NT2/D1 (cell line): ENCODE measurements at regions not wholly inside any gene's neighbourhood (a gene's known extent, or its start where the extent isn't known, plus 50 kb on each side); places are given as distances from the start of the nearest gene placed in this dataset.

Experiments
- DNase-seq: peaks from one replicate; pipeline ENCODE4 v3.0.0-alpha.2; 2011; ENCODE audit warnings: low read depth, low spot score
- H3K27me3 ChIP-seq: 2 replicates; pipeline ENCODE4 v1.6.0; 2011; ENCODE audit warnings: mild to moderate bottlenecking; ENCODE audit not compliant: insufficient read length, insufficient read depth
- H3K36me3 ChIP-seq: 2 replicates; pipeline ENCODE4 v1.6.1; 2011; ENCODE audit warnings: mild to moderate bottlenecking, low read length, mixed read lengths; ENCODE audit not compliant: insufficient read depth, insufficient read length
- H3K4me1 ChIP-seq: 2 replicates; pipeline ENCODE4 v1.5.1; 2011; ENCODE audit not compliant: insufficient read depth, insufficient read length
- H3K4me3 ChIP-seq: 2 replicates; pipeline ENCODE4 v1.5.1; 2011; ENCODE audit warnings: low read depth; ENCODE audit not compliant: insufficient read length
- H3K9ac ChIP-seq: 2 replicates; pipeline ENCODE4 v1.6.0; 2011; ENCODE audit warnings: low read depth; ENCODE audit not compliant: insufficient read length
- H3K9me3 ChIP-seq: 2 replicates; pipeline ENCODE4 v1.5.1; 2011; ENCODE audit warnings: mild to moderate bottlenecking, low read length; ENCODE audit not compliant: insufficient read depth
- SUZ12 ChIP-seq: IDR thresholded peaks from 2 replicates; pipeline ENCODE4 v1.6.1; 2011; ENCODE audit not compliant: insufficient read length, insufficient read depth; ENCODE audit errors: extremely low read depth
- YY1 ChIP-seq: IDR thresholded peaks from 2 replicates; pipeline ENCODE4 v1.6.1; 2011; ENCODE audit not compliant: insufficient read length, insufficient read depth
- ZNF274 ChIP-seq: IDR thresholded peaks from 2 replicates; pipeline ENCODE4 v1.6.1; 2011; ENCODE audit warnings: mild to moderate bottlenecking, low read depth, low read length

GRCh38 chr15:98190914-98191313, 230.4 kb downstream of the ARRDC4 start:
- no peak for TF ChIP-seq YY1
- TF ChIP-seq ZNF274, result no peak
- TF ChIP-seq SUZ12, result no peak
- Histone ChIP-seq H3K4me3 (no peak overlapping the region), H3K36me3 (no peaks in the 10 kb centered on the region), H3K9me3 (no peaks in the 10 kb centered on the region), H3K4me1 (no peaks in the 10 kb centered on the region), H3K27me3 (no peaks in the 10 kb centered on the region), H3K9ac (no peak overlapping the region)
- DNase-seq, result no peak

DNA sequence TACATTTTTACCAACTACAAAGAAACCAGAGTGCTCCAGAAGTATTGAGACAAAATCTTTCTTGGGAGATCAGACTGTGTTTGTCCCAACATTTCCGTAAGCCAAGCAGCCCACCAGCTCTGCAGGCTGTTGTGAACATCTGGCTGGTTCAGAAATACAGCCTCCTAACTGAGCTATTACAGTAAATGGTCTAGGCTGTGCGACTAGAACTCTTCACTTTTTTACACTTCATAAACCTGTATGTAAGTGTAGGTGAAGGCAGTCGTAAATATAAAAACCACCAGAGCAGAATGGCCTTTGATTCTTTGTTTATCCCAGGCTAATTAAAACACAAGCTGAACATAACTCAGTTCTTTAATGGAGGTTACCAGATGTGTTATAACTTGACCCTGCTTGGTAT, 235.3 kb downstream of the ARRDC4 start:
- DNase-seq, result no peak
- Histone ChIP-seq H3K9me3 (no peaks in the 10 kb centered on the region), H3K4me1 (no peaks in the 10 kb centered on the region), H3K36me3 (no peaks in the 10 kb centered on the region), H3K9ac (no peak overlapping the region), H3K27me3 (no peaks in the 10 kb centered on the region), H3K4me3 (no peak overlapping the region)
- TF ChIP-seq ZNF274 (no peak), SUZ12 (no peak), YY1 (no peak)

GRCh38 chr15:98196371-98196770, 235.9 kb downstream of the ARRDC4 start:
- TF ChIP-seq SUZ12 (no peak), ZNF274 (no peak), YY1 (no peak)
- no peak for DNase-seq
- H3K4me1 ChIP-seq, result no peaks in the 10 kb centered on the region
- H3K9me3 ChIP-seq, result no peaks in the 10 kb centered on the region
- H3K27me3 ChIP-seq, result no peaks in the 10 kb centered on the region
- H3K4me3 ChIP-seq, result no peak overlapping the region
- no peaks in the 10 kb centered on the region for H3K36me3 ChIP-seq
- no peak overlapping the region for H3K9ac ChIP-seq

DNA sequence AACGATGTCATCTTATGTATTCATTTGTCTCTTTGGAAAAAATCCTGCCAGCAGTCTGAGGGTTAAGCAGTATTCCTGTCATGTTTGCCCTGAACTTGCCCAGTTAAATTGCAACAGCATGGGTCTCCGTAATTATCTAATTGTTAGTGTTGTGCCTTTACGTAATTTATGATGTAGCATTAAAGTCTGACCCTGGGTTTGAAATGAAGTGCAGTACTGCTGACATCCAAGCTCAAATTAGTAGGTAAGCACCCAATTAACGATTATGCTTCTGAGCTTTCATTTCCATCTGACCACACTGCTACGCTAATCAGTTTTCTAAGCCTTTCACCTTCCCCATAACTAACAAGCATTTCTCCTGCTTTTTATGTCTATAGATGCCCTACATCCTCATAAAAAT, 241.8 kb downstream of the ARRDC4 start:
- no peaks in the 10 kb centered on the region for H3K4me1 ChIP-seq
- no peak for TF ChIP-seq ZNF274
- no peak for TF ChIP-seq SUZ12
- TF ChIP-seq YY1, result no peak
- H3K27me3 ChIP-seq, result no peaks in the 10 kb centered on the region
- H3K9me3 ChIP-seq, result no peaks in the 10 kb centered on the region
- H3K9ac ChIP-seq, result no peak overlapping the region
- no peak for DNase-seq
- no peaks in the 10 kb centered on the region for H3K36me3 ChIP-seq
- no peak overlapping the region for H3K4me3 ChIP-seq

- no peaks in the 10 kb centered on the region for H3K4me1 ChIP-seq
- no peak overlapping the region for H3K9ac ChIP-seq
- H3K4me3 ChIP-seq, result no peak overlapping the region
- no peaks in the 10 kb centered on the region for H3K36me3 ChIP-seq
- TF ChIP-seq ZNF274 (no peak), SUZ12 (no peak), YY1 (no peak)
- DNase-seq, result no peak
- no peaks in the 10 kb centered on the region for H3K27me3 ChIP-seq
- H3K9me3 ChIP-seq, result no peaks in the 10 kb centered on the region
Observed at GRCh38 chr15:98203872-98204660, 243.6 kb downstream of the ARRDC4 start.

DNA sequence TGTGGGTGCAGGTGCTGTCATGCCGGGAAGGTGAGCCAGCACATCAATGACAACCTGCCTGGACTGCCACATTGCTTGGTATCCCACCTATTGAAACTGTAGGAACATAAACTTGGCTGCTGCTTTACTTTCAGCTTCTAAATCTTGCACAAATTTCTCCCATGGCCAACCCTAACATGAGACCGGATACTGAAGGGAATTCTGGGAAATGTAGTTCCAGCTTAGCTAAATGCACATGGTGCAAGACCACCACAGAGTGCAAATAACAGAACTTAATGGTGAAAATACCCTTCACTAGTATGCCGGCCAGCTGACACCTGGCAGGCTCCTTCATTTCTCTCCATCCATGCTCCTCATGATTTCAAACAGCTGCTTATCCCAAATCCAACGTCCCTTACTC, 247.4 kb downstream of the ARRDC4 start:
- no peak for TF ChIP-seq YY1
- no peak for TF ChIP-seq ZNF274
- TF ChIP-seq SUZ12, result no peak
- no peaks in the 10 kb centered on the region for H3K27me3 ChIP-seq

DNA sequence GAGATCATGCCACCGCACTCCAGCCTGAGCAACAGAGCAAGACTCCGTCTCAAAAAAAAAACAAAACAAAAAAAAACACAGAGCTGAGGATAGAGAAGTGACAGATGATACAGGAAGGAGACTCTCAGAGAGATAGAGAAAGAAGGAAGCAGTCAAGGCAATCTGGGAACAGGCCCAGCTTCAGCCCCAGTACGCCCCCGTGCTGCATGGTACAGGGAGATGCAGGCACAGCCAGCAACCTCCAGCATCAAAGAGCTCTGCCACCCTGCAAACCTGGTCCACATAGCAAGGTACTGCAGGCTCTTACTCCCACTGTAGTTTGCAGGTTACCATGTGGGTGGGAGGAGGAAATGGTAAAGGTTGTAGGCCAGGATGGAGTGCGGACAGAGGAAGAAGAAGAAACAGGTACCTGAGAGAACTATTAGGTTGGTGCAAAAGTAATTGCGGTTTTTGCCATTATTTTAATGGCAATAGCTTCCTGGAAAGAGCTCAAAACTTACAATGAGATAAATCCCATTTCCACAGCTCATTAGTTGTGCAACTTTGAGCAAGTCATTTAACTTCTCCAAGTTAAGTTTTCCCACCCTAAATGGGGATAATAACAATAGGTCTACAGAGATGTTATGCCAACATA, 253.0 kb downstream of the ARRDC4 start:
- no peak for TF ChIP-seq YY1
- TF ChIP-seq SUZ12, result no peak
- TF ChIP-seq ZNF274, result no peak
- no peak for DNase-seq
- H3K9ac ChIP-seq, result no peak overlapping the region

More for the DNA sequence above, 247.4 kb downstream of the ARRDC4 start:
- Histone ChIP-seq H3K4me1 (no peaks in the 10 kb centered on the region), H3K36me3 (no peaks in the 10 kb centered on the region), H3K9ac (no peak overlapping the region), H3K9me3 (no peaks in the 10 kb centered on the region), H3K4me3 (no peak overlapping the region)
- no peak for DNase-seq

More for the DNA sequence above, 253.0 kb downstream of the ARRDC4 start:
- no peaks in the 10 kb centered on the region for H3K36me3 ChIP-seq
- H3K4me1 ChIP-seq, result no peaks in the 10 kb centered on the region
- H3K9me3 ChIP-seq, result no peaks in the 10 kb centered on the region
- no peaks in the 10 kb centered on the region for H3K27me3 ChIP-seq
- no peak overlapping the region for H3K4me3 ChIP-seq
